A549 (cell line): ENCODE measurements at regions not wholly inside any gene's neighbourhood (a gene's known extent, or its start where the extent isn't known, plus 50 kb on each side); places are given as distances from the start of the nearest gene placed in this dataset.

Experiments used
- CEBPB ChIP-seq, 2 experiments: fragments of >200 bp in 1 of 2; sonication (Bioruptor Twin) in 1 of 2; formaldehyde crosslinking in 1 of 2; IDR thresholded peaks; 2 replicates each; pipeline ENCODE4 v1.6.1; 2012 to 2016
- CTCF ChIP-seq: fragments of >200 bp; sonication (Bioruptor Twin); formaldehyde crosslinking; IDR thresholded peaks from 3 replicates; pipeline ENCODE4 v1.5.1; 2016
- FOXS1 ChIP-seq: fragments of 250-450 bp; sonication (Bioruptor Pico); IDR thresholded peaks from 2 replicates; pipeline ENCODE4 v1.5.0; 2020; ENCODE audit warnings: mild to moderate bottlenecking, moderate library complexity
- JUNB ChIP-seq: fragments of >200 bp; sonication (Bioruptor Twin); formaldehyde crosslinking; IDR thresholded peaks from 2 replicates; pipeline ENCODE4 v1.6.1; 2016
- NFE2L2 ChIP-seq: fragments of 150-350 bp; conservative IDR thresholded peaks from 2 replicates; pipeline ENCODE4 v1.6.1; 2014; ENCODE audit warnings: low read length
- POLR2A ChIP-seq: IDR thresholded peaks from 2 replicates; pipeline ENCODE4 v1.6.1; 2012; ENCODE audit warnings: mild to moderate bottlenecking, low read length
- TF ChIP-seq, protein P1 (sequence below): fragments of 450-650 bp; IDR thresholded peaks from 2 replicates; pipeline ENCODE4 v1.6.1; 2014; ENCODE audit warnings: antibody characterized with exemption

DNA sequence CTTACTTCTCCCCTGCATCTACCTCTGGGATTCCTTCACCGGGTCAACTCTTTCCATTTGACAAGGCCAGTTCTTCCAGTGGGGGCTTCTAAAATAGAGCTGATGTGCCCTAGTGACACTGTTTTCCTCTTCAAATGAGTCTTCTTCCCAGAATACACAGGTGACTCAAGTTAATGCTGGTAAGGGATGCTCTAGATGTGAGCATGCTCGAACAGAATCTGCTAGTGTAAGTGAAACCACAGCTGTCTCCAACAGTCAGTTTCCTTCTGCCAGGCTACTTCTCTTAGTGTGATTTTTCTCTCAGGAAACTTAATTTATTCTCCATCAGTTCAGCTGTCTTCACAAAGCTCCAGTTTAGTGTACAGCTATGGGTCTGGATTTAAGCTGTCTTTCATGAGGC is 194.9 kb upstream of the C1orf87 start:
- TF ChIP-seq POLR2A: no peak
- no peak for TF ChIP-seq JUNB
- no peak for TF ChIP-seq FOXS1 (CRISPR knock-in tag)
- TF ChIP-seq CEBPB (IDR thresholded peaks at IDR 0.05): no peak
- TF ChIP-seq, protein P1, sequence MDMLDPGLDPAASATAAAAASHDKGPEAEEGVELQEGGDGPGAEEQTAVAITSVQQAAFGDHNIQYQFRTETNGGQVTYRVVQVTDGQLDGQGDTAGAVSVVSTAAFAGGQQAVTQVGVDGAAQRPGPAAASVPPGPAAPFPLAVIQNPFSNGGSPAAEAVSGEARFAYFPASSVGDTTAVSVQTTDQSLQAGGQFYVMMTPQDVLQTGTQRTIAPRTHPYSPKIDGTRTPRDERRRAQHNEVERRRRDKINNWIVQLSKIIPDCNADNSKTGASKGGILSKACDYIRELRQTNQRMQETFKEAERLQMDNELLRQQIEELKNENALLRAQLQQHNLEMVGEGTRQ: no peak
- TF ChIP-seq NFE2L2: no peak
- no peak for TF ChIP-seq CTCF
